HG03175 (cell line): ENCODE measurements at regions not wholly inside any gene's neighbourhood (a gene's known extent, or its start where the extent isn't known, plus 50 kb on each side); places are given as distances from the start of the nearest gene placed in this dataset.
"Not testable (repeated sequence)": the region's sequence is repeated elsewhere in the genome, so short reads cannot be mapped to it uniquely, and the experiment has no call there.

ENCODE experiments used
- ATAC-seq: cut with Tn5 transposase; IDR thresholded peaks from one replicate; pipeline ENCODE4 v1.9.1; 2021; ENCODE audit warnings: mild to moderate bottlenecking, moderate library complexity; ENCODE audit not compliant: unreplicated experiment

DNA sequence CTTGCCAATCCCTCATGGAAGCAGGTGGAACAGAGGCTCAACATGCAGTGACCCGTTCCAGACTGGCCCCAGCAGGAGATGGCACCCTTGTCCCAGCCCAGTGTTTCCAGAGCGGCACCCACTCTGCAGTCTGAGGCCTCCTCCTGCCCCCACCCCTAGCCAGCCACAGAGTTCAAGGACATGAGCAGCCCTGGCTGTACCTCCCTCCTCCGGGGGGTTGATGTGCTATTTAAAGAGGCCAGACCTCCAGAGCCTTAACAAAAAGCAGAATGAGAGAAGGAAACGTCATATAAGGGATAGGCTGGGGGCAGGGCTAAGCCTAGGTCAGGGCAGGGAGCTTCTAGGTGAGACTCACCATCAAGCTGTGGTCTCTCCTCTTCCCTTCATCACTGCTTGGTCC lies 115.7 kb upstream of the NANOS1 start:
- no peak for ATAC-seq

DNA sequence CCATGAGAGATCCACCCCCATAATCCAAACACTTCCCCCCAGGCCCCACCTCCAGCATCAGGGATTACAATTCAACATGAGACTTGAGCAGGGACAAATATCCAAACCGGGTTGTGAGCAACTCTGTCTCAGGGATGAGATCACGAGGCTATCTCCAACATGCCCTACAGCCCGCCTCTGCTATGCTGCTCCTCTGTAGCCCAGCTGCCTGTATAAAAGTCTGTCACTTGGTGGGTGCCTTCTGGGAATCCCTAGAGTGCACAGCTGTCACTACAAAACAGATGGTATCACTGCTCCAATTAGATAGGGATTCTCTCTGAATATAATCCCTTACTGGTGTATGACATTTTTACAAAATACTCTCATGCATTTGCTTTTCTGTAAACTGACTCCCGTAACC lies 114.9 kb upstream of the NANOS1 start:
- ATAC-seq, result no peak

DNA sequence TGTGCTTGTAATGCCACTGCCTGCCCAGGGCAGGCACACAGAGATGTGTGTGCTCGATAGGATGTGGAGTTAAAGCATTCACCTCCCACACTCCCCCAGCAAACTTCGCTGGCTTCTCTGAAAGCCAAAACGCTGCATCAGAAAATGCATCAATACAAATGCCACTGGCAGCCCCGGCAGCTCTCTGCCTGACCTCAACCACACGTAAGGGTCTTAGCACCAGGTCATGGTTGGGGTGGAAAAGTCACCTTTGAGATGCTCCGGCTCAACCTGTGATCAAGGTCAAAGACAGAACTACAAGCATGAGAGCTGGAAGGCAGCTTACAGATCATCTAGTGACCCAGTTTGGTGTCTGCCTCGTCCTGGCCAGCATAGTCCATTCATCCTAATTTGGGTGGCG lies 114.4 kb upstream of the NANOS1 start:
- no peak for ATAC-seq

DNA sequence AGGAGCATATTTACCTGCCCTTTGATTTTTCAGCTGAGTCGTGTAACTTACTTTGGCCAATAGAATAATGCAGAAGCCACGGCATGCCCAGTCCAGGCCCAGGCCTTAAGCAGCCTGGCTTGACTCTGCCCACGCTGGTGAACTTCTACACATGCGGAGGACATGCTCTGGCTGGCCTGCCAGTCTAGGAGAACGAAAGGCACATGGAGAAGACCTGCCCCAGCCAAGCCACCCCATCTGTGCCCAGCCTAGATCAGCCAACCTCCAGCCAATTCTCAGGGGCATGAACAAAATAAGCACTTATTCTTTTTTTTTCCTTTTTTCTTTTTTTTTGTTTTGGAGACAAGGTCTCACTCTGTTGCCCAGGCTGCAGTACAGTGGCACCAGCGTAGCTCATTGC lies 112.7 kb upstream of the NANOS1 start:
- no peak for ATAC-seq

DNA sequence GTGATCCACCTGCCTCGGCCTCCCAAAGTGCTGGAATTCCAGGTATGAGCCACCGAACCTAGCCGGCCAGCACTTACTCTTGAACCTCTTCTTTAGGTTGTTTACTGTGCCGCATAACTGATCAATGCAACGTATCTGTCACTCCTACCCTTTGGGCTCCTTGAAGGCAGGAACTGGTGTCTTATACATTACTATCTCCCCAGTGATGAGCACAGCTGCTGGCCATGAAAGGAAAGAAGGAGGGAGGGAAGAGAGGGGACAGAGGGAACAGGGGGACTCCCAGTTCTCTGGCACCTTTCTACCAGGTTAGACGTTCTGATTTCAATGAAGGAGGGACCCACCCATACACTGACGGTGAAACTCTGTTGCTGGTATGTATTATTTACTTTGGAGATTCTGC lies 111.8 kb upstream of the NANOS1 start:
- ATAC-seq, result no peak

DNA sequence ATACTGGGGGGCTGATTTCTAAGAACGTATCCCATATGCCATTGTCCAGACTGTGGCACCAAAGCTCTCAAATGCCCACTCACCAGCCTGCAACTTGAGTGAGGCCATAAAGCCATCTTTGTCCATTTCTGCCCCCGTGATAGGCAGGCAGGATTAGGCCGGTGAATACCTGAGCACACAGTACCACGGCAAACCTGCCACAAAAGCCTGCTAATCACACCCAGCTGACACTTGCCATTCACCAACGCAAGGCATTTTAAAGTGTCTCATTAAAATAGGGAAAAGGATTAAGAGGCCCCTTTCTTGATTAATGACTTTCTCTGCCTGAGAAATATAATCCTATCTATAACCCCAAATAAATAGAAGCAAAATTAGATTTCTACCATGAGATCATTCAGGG lies 111.4 kb upstream of the NANOS1 start:
- ATAC-seq, result no peak

DNA sequence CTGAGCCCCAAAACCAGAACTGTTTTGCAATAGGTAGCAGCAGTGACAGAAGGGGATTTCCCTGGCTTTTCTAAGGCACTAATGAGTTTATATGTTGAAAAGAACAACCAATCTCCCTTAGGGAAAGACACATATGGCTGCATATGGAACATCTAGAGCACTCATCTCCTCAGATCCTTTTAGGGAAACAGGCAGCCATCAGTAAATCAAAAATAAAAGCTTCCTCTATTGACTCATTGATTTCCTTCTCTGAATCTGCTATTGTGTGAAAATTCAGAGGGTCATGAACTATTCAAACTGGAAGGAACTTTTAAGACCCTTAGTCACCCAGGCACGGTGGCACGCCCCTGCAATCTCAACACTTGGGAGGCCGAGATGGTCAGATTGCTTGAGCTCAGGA lies 110.9 kb upstream of the NANOS1 start:
- ATAC-seq, result no peak

DNA sequence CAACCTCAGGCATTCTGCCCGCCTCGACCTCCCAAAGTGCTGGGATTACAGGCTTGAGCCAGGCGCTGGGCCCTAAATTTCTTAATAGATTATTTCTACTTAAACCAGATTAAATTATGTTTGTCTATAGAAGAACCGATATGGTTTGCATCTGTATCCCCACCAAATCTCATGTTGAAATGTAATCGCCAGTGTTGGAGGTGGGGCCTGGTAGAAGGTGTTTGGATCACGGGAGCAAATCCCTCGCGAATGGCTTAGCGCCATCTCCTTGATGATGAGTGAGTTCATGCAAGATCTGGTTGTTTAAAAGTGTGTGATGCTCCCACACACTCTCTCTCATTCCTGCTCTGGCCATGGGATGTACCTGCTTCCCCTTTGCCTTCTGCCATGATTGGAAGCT lies 109.3 kb upstream of the NANOS1 start:
- no peak for ATAC-seq

DNA sequence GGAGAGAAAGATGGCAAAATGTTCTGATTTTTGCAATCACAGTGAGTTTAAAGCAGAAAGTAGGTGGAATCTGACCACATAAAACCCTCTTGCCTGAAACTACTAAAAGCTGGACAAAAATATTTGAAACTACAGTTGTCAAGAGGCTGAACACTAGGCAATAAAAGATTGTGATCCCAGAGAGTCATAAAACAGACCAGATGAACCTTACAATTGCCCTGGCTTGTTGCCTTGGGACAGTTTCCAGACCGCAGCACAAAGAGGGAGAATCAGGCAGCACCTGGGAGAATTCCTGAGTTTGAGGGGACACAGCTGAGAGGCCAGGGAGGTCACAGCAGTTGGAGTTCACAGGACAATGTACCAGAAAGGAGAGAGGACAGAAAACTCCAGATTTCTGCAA lies 107.3 kb upstream of the NANOS1 start:
- no peak for ATAC-seq

DNA sequence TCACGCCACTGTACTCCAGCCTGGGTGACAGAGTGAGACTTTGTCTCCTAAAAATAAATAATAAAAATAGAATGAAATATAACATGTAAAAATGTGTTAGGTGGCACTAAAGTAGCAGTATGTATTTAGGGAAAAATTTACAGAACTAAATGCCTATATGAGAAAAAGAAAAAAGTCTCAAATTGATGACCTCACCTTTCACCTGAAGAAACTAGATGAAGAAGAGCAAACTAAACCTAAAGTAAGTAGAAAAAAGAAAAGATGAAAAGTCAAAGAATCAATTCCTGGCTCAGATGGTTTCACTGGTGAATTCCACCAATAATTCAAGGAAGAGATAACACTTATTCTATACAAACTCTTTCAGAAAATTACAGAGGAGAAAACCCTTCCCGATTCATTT lies 106.5 kb upstream of the NANOS1 start:
- ATAC-seq, result no peak

DNA sequence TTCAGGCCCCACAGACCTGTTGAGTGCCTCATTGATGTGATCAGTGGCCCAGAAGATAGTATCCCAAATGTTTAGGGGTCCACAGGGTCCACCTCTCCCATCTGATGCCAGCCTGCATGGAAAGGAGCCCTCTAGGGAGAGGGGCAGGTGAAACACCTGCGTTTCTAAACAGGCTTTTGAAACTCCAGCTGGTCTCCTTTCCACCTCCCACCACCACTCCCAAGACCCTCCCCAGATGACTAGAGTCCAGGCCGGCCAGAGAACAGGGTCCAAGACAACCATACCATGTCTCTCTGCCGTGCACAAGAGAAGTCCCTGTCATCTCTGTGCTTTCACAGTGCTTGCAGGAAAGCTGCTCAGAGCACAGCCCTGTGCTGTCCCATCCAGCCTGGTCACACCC lies 105.0 kb upstream of the NANOS1 start:
- no peak for ATAC-seq

DNA sequence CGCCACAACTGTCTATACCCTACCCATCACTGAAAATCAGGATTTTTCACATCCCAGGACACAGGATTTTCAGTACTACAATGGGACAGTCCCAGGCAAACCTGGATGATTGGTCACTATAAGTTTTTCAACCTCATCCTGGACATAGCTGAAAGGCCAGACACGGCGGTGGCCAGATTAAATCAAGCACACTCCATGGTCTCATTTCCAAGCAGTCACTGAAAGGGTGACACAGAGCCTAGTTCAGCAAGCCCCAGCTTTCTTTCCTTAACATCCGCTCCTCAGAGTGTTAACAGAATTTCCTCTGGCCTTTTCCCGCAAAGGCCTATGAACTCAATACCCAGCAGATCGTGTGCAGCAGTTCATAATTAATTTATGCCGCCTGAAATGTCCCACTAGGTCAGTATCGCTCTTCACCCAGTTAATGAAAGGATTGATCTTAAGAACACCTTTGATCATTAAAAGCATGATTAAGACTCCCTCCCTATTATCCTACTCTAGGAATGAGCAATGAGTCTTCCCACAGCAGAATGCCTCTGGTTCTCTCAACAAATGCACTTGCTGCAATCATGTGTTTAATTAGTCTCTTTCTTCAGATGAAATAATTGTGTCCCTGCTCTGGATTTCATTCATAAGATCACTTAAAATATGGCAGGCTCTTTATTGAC lies 104.0 kb upstream of the NANOS1 start:
- ATAC-seq, result no peak

DNA sequence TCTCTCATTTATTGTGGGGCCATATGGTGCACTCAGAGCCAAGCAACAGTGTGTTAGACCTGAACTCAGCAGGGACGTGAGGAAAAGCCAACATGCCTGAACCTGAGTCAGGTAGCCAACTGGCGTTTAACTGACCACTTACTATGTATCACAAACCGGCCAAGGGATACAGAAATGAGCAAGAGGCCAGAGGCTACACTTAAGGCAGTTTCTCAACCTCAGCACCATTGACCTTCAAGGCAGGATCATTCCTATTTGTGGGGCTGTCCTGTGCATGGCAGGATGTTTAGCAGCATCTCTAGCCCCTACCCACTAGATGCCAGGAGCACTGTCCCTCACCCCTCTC lies 103.5 kb upstream of the NANOS1 start:
- ATAC-seq, result no peak

DNA sequence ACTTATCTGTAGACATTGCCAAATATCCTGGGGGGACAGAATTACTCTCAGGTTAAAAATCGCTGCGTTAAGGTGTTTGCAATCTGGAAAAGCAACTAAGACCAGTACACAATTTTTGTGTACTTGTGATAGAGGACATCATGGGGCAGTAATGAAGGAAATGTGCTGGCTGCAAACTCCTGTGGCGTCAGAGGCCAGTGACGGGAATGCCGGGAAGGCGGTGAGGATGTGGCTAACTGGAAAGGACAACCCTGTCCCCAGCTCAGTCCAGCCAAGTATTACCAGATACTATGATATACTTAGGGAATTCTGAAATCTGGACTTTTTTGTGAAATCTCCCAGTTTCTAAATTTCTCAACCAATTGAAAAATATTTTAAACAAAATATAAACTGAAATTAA lies 103.1 kb upstream of the NANOS1 start:
- no peak for ATAC-seq

DNA sequence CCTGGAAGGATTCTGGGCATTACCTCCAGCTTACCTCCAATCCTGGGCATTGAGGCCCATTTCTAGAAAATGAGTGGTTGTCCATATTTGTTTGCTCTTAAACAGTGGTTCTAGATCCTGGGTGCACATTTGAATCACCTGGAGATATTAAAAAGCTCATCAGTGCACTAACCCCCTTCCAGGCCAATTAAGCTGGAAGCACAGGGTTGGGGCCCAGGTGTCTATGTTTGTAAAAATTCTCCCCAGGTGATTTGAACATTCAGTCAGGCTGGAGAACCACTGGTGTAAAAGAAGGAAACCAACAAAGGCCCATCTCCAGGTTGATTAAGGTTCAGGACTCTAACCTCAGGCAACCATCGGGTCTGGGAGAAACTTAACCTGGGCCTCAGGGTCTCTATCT lies 102.6 kb upstream of the NANOS1 start:
- no peak for ATAC-seq

DNA sequence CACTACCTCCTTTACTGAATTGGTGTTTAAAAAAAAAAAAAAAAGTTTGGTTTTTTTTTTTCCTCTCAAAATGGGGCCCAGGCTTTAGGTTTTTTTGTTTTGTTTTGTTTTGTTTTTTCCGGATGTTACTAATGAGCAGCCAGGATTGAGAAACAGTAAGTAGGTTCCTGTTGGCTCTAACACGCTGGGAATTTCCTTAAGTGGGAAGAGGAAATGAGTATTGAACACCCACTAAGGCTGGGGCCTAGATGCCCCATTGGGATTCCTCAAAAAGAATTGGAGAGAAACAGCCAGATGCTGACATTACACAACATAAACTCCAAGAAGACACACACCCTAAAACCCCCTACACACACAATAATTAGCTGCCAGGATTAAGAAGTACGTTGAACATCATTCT lies 102.2 kb upstream of the NANOS1 start:
- ATAC-seq, result no peak

DNA sequence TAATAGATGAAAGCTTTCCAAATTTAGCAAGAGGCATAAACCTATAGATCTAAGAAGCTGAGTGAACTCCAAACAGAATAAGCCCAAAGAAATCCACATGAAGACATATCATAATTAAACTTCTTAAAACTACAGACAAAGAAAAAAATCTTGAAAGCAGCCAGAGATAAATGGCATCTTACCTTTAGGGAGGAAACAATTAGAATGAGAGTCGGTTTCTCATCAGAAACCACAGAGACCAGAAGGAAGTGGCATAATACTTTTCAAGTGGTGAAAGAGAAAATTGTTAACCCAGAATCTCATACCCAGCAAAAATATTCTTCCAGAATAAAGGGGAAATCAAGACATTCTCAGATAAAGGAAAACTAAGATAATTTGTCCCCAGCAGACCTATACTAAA lies 98.9 kb upstream of the NANOS1 start:
- ATAC-seq, result no peak

DNA sequence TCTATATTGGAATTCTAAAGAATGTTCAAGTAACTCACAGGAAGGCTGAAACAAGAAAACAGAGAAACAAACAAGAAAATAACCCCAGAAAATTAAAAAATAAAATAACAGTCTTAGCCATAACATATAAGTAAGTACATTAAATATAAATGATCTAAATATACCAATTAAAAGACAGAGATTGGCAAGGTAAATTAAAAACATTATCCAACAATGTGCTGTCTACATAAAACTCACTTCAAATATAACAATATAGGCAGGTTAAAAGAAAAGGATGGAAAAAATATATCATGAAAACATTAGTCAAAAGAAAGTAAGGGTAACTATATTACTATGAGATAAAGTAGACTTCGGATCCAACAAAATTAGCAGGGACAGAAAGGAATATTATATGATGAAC lies 98.1 kb upstream of the NANOS1 start:
- ATAC-seq, result no peak

DNA sequence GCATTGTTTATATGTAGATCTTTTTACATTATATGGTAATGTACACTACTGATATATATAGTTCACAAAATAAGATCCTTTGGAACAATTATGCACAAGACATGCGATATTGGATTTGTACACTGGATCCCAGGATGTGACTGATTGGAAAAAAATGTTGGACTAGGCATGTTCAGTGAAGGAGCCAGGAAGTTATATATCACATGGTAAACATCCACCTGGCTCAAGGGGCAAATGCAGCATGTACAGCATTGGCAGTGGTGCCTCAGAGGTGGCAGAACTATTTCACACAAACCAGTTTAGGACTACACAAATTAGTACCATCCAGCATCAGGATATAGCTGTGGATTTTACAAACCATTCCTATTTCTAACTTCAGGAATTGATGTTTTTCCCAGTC lies 97.4 kb upstream of the NANOS1 start:
- ATAC-seq, result not testable (repeated sequence)

DNA sequence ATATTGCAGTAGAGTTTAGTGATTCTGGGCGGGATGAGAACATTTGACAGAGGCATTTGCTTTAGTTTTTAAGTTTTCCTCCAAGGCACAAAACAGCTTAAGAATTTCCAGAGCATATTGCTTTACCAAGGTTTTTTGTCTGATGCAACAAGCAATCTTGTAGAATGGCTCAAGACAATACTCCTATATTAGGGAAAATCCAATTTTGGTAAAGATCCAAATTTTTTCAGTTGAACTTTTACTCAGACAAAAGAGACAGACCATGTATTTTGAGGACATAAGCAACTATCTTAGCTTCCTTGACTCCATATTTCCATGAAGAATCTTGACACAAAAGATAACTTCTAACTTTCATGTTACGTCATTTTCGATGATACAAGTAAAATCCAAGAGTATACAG lies 92.3 kb upstream of the NANOS1 start:
- ATAC-seq, result no peak

DNA sequence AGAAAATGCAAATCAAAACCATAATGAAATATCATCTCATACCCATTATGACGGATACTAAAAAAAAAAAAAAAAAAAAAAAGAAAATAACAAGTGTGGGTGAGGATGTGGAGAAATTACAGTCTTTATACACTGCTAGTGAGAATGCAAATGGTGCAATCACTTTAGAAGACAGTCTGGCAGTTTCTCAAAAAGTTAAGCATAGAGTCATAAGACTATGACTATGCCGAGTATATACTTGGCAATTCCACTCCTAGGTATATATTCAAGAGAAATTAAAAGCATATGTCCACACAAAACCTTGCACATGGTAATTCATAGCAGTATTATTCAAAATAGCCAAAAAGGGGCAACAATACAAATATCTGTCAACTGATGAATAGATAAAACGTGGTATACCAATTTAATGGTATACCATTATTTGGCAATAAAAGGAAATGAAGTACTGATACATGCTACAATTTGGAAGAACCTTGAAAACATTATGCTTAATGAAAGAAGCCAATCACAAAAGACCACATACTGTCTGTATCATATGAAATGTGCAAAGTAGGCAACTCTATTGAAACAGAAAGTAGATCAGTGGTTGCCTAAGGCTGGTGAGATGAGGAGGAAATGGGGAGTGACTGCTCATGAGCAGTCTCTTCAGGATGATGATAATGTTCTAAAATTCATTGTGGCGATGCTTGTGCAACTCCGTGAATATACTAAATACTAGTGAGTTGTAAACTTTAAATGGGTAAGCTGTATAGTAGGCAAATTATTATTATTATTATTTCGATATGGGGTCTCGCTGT lies 90.1 kb upstream of the NANOS1 start:
- ATAC-seq, result no peak

DNA sequence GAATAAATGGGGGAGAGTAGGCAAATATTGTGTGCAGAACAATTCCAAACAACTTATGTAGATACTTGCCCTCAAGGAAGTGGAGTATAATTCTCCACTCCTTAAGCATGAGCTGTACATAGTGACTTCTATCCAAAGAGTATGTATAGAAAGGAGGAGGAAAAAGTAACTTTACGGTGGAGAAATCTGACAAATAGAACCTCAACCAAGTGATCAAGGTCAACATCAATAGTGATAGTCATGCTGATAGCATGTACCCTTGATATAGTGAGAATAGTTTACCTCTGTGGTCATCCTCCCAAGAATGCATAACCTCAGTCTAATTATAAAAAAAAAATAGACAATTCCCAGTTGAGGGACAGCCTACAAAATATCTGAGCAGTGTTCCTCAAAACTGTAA lies 89.1 kb upstream of the NANOS1 start:
- no peak for ATAC-seq

DNA sequence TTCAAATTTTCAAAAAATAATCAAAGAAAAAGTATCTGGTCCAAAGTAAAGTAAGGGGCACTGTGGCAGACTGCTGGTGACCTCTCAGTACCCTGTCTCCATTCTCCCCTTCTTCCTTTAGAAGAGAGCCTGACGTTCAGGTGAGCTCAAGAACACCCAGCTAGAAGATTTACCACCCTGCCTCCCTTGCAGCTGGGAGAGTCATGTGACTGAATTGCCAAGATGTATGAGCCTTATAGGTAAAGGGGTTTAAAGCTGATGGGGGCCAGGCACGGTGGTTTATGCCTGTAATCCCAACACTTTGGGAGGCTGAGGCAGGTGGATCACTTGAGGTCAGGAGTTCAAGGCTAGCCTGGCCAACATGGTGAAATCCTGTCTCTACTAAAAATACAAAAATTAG lies 86.3 kb upstream of the NANOS1 start:
- no peak for ATAC-seq
